T47D (cell line): ENCODE measurements at regions not wholly inside any gene's neighbourhood (a gene's known extent, or its start where the extent isn't known, plus 50 kb on each side); places are given as distances from the start of the nearest gene placed in this dataset.

ENCODE experiments used
- DNase-seq, 2 experiments: peaks; one replicate each; pipeline versions ENCODE4 v3.0.0 to v3.0.0-alpha.2; 2011 to 2012; ENCODE audit warnings: low read depth in 1 of 2, low spot score in 1 of 2
- JUND ChIP-seq: IDR thresholded peaks from 2 replicates; pipeline ENCODE4 v1.6.1; 2012; ENCODE audit warnings: low read depth
- in situ Hi-C: cut with HindIII; loops from 2 replicates; pipeline ENCODE4 v1.10.0; 2016; ENCODE audit warnings: low sequenced_read_pairs, low pct_unique_long_range_greater_than_20kb

DNA sequence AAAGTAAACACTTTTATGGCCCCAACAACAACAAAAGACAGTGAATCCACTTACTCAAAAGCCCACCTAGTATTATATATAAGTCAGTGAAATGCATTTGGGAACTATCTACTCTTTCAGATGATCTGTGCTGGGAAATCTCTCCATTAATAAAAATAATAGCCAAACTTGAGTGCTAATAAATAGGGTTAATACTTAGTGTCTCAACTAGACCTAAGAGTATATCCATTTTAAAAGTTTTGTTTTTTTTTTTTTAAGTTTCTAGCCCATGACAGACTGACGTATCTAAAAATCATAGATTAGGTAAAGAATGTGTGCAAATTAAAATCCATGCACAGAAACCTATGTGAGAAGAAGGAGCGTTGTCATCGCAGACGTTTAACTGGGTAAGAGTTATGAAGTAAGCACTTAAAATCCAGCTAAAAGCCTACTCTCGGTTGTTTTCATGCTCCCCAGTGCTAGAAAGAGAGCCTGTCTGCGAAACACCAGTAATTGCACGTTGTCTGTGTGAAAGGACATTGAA lies 83.4 kb upstream of the PELI1 start:
- no peak for TF ChIP-seq JUND
- in situ Hi-C loops = no loop called here
- DNase-seq = no peak

DNA sequence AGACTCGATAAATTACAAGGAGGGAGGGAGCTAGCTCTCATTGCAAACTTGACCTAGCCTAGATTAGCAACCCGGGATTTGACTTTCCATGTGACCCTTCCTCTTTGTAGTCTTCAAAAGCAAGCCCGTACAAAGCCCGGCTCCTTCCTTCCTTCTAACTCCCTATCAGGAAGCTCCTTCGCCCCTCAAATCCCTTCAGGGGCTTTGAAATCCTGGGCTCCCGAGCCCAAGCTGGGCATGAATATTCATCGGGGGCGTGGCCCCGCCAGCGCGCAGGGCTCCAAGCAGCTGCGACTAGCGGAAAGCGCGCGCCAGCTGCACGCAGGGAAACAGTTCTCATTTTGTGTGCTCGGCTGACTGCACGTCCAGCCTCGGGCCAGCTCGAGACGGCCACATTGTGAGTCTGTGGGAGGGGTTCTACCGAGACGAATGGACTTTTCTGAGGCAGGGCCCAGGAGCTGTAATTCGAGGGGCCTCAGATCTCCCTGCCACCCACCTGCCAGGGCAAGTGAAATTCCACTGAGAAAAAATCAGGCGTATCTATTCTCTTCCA lies 84.0 kb upstream of the PELI1 start:
- in situ Hi-C loops = no loop called here
- no peak for DNase-seq
- TF ChIP-seq JUND = no peak

DNA sequence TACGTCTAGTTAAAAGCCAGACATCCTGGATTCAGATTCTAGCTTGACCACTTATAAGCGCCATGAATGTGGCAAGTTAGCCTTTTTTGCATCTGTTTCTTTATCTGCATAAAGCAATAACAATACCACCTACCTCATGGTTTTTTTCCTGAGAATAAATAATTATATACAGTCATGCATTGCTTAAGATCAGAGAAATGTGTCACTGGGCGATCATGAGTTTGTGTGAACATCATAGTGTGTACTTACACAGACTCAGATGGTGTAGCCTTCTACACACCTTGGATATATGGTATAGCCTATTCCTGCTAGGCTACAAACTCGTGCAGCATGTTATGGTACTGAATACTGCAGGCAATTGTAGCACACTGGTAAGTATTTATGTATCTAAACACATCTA lies 84.7 kb upstream of the PELI1 start:
- TF ChIP-seq JUND = no peak
- DNase-seq = no peak
- in situ Hi-C loops = no loop called here

DNA sequence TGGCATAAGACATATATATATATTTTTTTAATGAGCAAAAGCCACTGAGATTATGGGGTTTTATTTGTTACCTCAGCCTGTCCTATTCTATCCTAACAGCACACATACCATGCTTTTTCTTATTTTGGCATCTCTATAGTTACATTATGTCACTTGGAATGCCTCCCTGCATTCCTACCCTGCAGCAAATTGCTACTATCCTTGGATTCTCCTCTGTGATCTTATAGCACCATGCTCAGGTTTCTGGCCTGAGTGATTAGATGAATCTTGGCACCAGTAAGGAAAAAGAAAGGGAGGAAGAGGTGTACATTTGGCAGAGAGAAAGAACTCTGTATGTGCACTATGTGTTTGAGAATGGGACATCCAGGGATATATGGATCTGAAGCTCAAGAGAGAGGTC lies 86.3 kb upstream of the PELI1 start:
- in situ Hi-C loops = no loop called here
- DNase-seq = peak; percentile 24 to 49
- no peak for TF ChIP-seq JUND

DNA sequence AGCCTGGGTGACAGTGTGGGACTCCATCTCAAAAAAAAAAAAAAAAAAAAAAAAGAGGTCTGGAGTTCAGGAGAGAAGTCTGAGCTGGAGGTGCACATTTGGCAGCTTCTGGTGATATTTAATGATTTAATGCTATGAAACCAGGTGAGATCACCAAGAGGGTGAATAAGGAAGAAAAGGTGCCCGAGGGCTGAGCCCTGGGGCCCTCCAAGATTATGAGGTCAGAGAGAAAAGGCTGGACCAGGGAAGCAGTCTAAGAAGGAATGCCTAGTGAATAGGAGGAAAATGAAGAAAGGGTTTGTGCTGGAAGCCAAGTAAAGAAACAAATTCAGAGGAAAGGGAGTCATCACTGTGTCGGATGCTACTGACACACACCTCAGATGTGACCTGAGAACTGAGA lies 88.0 kb upstream of the PELI1 start:
- in situ Hi-C loops = no loop called here
- DNase-seq = no peak

DNA sequence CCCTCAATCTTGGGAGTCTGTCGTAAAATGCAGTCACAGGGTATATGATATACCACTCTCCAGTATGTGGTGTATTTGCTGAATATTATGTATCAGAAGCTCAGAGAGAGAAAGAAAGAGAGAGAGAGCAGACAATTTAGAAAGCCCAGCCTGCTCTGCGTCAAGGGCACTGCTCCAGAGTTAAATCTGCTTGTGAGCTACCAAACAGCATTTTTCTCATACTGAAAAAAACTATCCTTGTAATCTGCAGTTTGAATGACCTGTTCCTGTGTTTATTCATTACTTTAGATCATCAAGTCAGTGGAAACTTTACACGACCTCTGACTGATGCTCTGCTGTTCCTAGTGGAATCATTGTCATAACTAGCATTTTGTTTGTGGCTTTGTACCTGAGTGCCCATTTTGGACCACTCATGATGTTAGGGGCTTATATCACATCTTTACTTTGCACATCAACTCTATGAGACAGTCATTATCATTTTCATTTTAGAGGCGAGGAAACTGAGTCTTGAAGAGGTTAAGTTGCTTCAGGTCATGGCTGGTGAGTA lies 89.2 kb upstream of the PELI1 start:
- in situ Hi-C loops = no loop called here
- DNase-seq = no peak
- no peak for TF ChIP-seq JUND

More for the DNA sequence above, 88.0 kb upstream of the PELI1 start:
- no peak for TF ChIP-seq JUND

DNA sequence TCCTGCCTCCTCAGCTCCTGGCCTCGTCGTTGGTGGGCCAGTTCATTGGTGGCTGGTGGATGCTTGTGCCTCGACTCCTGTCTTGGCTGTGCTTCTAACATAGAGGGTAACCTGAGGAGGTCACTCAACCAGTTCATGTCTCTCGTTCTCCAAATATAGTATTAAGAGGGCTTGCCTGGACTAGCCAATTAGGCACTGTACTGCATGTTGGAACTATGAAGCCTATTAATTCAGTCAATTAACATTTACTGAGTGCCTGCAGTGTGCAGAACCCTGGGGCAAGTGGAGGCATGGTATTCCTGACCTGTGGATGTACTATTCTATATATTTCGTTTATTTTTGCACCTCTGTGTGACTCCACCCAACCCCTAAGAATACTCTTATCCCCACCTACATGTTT lies 89.9 kb upstream of the PELI1 start:
- in situ Hi-C loops = no loop called here
- no peak for TF ChIP-seq JUND
- peak in 1 of 2 experiments; percentile 10 for DNase-seq

DNA sequence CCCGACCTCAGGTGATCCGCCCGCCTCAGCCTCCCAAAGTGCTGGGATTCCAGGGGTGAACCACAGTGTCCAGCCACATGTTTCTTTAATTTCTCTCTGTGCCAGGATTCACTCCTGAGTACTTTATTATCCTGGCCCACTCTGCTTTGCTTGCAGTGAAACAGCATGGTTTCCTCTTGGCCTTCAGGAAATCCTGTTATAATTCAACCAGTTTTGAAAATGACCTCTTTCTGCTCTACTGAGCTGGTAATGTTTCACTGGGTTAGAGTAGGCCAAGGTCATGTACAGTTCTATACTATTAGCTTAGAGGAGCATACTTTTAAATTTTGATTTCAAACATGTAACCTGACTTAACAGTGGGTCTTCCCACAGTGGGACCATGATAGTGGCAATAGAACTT lies 90.6 kb upstream of the PELI1 start:
- in situ Hi-C loops = no loop called here
- TF ChIP-seq JUND = no peak
- no peak for DNase-seq

DNA sequence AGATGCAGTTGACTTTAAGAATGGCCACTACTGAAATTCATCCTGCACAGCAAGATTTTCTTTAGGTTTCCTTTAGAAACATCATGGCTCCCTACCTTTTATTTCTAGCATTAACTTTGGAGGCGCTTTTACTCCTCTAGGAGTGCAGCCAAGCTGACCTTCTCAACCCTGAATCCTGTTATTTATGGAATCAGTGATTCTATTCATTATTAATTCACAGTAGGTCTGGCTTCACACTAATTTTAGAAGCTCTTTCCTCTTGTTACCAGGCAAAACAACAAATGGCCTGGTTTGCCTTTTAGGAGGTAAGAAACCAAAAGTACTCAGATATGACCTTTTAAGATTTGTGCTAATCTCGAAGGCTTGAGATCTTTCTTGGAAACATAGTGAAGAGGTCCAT lies 93.0 kb upstream of the PELI1 start:
- TF ChIP-seq JUND = no peak
- no peak for DNase-seq
- in situ Hi-C loops = no loop called here

DNA sequence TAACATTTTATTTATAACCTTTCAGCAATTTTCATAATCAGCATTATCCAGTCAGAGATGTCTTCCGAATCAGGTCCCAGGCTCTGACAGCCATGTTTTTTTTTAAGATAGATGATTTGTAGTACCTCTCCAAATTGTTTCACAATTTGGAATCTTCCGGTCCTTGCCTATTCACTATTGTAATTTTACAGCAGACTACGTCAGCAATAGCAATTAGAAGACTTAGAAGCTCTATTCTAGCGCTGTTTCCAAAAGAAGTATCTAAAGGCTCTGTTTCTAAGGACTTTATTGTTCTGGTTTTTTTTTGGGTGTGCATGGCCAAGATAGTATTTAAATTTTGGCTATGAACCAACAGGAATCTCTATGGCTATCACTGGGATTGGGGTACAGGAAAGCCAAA lies 94.6 kb upstream of the PELI1 start:
- in situ Hi-C loops = no loop called here
- DNase-seq = no peak
- TF ChIP-seq JUND = no peak

DNA sequence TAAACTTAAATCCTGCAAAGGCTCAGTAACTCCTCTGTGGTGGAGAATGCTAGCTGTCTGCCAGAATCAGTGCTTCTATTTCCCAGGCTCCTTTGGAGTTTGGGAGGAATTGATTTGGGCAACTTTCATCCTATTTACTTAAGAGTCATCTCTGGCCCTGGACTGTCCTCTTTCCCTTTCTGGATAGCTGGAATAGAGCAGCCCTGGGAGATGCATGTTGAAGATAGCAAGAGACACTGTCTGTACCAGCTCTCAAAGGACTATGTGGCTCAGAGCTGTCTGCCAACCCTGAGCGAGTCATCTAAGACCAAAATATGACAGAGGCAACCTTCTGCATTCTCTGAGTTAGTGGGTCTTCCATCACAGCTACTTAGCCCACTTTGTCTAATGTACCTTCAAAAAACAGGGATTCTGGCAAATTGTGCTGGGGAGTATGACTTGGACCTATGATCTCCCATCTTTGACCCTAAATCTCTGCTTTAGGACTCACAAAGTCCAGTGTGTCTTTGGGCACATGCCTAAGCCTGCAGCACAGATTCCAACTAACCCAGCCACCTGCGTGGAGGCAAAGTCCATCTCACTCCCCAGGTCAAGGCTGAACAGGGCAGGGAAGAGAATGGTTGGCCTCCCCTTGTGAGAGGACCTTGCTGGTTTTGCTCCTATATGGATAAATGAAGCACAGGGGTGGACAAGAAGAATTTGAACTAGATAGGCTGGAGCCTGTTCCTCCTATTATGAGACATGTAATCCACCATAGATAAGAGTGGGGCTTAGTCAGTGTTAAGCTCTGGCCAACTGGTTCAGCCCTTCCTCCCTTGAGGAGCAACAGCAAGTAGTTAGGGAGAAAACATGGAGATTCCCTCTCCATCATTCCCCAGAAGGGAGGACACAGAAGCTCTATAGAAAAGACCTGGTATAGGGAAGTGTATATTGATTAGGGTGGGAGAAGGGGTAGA lies 99.1 kb upstream of the PELI1 start:
- TF ChIP-seq JUND = no peak
- DNase-seq = no peak
- in situ Hi-C loops = no loop called here

DNA sequence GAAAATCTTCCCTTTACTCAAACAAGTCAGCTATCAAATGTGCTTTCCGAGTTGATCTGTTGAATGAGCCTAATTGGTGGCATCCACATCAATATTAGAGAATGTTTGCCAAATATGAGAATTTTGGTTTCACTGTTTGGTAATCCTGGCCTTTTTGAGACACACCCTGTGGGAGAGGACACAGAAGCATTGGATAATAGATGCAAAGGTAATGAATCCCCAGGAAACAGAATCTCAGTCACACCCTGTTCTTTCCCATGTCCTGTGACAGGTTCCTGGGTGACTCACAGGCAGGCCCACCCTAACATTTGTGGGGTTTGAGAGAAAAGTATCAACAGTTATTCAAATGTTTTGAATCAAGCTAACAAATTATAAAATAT lies 99.8 kb upstream of the PELI1 start:
- DNase-seq = no peak
- TF ChIP-seq JUND = no peak
- in situ Hi-C loops = no loop called here

DNA sequence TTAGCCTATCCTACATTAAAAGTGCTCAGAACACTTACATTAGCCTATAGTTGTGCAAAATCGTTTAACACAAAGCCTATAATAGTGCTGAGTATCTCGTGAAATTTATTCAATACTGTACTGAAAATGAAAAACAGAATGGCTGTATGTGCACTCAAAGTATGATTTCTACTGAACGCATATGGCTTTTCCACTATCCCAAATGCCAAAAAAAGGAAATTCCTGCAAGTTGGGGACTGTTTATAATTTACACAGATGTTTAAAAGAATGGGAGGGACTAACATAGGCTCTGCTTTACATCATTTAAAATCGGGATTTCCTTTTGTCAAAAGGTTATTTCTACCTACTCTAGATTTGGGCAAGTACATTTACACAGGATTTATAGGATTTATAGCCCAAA lies 101.4 kb upstream of the PELI1 start:
- TF ChIP-seq JUND = no peak
- in situ Hi-C loops = no loop called here
- no peak for DNase-seq
